NCI-H128 (cell line): ENCODE measurements at regions not wholly inside any gene's neighbourhood (a gene's known extent, or its start where the extent isn't known, plus 50 kb on each side); places are given as distances from the start of the nearest gene placed in this dataset.
"Not testable (repeated sequence)": the region's sequence is repeated elsewhere in the genome, so short reads cannot be mapped to it uniquely, and the experiment has no call there.

Experiments used
- DNase-seq: peaks from one replicate; lab custom pipeline; 2025; ENCODE audit not compliant: unreplicated experiment; lab: John Stamatoyannopoulos, UW

DNA sequence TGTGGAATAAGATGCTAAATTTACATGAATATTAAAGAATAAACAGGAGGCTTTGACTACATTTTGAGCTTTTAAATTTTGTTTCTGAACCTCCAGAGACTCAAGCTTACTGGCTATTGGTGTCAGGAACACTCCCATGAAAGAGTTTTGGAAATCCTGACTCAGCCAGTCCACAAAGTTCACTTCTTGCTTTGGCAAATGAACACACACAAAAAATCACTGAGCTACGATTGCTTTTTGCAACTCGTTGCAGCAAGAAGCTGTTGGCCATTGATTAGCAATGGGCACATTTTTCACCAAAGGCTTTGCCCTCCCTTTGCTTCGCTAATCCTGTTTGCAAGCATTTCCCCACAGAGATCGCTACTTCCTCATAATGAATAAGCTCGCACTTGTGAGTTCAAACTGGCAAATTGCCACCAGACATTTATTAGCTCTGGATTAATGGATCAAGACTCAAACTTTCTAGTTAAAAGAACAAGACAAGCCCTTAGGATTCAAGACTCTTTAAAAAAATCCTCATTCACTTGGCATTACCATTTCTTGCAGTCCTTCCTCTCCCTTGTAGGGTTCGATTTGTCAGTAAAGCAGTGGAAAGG, 343.2 kb upstream of the ONECUT1 start:
- no peak for DNase-seq

DNA sequence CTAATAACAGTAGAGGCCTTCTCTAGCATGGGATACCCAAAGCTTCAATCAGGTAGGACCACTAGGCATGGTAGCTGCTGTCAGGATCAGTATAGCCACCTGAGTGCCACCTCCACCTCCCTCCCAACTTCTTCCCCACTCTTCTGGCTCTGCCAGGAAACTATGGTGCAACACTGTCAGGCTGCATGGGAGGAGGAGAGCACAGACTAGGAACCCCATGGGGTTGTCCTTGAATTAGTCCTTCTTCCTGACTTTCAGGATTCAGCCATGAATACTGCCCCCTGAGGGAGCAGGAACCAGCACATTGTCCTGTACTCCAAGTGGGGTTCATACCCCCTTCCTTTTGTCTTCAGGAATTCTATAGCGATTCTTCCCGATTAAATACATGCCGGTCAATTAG, 340.8 kb upstream of the ONECUT1 start:
- no peak for DNase-seq

DNA sequence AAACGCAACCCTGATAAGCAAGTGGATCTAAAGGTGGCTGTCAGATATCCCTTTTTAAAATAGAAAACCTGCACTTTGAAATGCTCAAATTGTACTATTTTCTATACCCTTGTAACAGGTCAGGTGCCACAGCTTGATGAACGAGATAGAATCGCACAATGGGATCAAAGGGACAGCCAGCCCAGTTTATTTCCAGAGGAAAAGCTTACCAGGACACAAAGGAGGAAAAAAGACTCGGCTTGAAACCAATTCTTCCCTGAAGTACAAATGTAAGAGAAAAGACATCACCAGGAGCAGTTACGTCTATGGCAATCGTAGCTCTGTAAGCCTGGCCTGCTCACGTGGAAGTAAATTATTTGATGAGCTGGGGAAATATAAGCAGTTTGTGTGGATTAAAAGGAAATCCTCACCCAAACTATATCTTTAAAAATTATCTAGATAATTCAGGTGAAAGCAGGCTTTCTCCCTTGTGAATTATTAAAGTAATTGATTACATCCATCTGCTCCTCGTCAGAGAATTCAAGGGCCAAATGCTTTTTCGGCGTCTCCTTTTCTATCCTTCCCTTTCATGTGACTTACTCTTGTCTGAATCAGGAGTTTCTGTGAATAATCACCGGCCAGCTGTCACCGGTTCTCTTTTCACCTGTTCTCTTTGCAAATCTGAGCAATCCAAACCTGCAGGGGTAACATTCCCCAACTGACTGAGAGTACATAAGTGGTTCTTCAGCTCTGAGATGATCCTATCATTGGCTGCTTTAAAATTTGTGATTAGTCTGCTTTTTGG, 339.2 kb upstream of the ONECUT1 start:
- DNase-seq = no peak

DNA sequence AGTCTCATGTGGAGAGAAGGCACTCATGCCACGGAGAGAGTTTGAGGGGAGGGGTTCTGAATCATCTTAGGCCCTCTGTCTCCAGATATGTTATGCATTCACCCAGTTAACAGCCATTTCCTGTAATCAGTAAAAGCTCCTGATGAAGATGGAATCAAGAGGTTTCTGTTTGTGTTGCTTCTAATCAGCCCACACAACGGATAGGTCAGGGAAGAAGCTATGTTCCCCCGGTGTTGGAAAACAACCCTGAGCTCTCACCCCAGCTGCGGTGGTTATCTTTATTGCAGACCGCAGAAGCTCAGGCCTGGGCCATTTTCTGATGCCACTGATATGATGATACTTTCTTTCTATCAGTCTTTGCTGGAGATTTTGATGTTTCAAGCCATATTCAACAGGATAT, 338.5 kb upstream of the ONECUT1 start:
- no peak for DNase-seq

DNA sequence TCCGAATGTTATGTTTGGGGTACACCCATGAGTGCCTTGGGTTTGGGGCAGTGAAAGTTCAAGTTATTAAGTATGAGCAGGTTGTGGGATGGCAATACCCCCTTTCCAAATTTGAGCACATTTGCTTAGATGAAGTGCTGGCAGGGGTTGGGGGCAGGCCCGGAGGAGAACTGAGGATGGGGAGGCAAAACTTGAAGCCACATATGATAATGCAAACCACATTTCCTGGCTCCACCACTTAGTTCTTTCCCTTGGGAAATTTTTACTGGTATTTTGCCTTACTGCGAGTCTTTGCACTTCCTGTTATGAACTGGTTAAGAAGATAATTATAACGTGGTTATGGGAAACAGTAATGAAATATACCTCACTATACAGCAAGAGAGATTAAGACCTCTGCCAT, 336.0 kb upstream of the ONECUT1 start:
- DNase-seq = no peak

DNA sequence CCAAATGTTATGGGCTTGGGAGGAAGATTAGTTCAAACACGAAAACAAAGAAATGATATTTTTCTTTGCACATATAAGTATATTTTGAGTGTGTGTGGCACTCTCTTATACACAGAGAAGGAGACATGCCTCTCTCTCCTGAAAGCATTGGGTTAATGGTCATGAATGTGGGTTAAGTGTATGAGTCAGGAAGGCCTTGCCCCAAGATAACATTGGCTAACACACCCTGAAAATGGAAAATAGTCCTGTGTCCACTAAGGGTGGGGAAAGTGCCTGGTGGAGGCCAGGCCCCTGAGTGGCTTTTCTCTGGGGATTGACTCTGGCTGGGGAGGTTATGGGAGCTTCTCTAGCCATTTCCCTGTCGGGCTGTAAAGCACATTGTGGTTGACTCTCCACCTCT, 332.7 kb upstream of the ONECUT1 start:
- no peak for DNase-seq

DNA sequence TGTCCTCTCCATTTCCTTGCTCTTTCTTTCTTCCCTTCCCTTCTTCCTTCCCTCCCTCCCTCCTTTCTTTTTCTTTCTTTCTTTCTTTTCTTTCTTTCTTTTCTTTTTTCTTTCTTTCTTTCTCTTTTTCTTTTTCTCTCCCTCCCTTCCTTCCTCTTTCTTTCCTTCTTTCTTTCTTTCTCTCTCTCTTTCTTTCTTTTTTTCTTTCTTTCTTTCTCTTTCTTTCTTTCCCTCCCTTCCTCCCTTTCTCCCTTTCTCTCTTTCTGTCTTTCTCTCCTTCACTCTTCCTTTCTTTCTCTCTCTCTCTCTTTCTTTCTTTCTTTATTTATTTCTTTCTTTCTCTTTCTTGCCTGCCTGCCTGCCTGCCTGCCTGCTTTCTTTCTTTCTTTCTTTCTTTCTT, 326.8 kb upstream of the ONECUT1 start:
- DNase-seq = not testable (repeated sequence)

DNA sequence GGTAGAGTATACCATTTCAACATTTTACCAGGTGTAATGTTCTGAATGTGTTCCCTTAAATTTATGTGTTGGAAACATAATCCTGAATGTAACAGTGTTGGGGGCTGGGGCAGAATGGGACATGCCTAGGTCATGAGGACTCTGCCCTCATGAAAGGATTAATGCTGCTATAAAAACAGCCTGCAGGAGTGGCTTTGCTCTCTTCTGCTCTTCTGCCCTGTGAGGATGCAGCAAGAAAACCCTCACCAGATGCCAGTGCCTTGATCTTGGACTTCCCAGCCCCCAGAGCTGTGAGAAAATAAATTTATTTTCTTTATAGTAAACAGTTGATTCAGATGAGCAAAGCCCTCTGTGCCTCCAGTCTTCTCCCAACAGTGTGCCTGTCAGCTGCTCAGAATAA, 326.0 kb upstream of the ONECUT1 start:
- no peak for DNase-seq

DNA sequence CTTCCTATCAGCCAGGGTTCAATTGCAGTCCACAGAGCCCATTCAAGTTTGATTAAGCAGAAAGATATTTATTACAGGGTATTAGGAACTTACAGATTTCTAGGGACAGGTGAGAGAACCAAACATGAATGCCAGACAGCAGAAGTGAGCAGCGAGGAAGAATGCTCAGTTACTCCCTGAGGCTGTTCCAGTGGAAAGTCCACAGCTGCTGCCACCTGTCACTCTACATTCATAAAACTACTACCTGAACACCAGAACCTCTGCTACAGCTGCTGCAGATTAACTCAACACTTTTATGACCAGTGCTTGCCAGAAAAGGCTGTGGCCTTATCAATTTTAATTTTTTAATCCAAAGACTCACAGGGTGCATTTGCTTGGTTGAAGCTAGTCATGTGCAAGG, 325.4 kb upstream of the ONECUT1 start:
- DNase-seq = no peak

DNA sequence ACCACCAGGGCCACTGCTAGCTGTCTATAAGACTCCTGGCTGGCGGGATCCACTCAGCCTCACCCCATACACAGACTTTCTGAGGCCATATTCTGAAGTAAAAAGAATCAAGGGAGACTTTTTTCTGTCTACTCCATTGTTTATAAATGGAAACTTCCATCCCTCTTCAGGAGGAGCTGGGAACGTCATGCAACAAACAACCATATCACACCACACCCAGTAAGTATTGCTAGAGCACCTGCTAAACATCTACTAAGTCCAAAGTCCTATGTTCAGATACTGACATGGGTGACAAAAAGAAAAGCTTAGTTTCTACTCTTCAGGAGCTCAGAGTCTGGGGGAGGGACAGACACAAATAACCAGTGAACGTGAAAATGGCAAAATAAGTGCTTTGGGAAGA, 324.8 kb upstream of the ONECUT1 start:
- DNase-seq = no peak

DNA sequence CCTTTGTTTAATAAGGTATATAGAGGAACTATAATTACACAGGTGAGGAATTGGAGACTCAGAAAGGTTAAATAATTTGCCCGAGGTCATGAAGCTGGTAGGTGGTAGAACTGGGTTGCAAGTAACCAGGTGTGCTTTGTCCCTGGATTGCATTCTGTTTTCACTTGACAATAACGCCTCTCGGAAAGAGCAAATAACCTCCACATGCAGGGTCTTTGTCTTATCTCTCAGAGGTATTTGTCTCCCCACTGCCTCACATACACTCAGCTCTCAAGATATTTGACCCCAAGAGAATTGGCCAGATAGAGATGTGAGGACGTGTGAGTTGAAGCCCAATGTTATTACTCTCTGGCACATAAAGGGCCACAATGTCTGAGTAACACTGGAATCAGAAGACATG, 320.9 kb upstream of the ONECUT1 start:
- DNase-seq = no peak

DNA sequence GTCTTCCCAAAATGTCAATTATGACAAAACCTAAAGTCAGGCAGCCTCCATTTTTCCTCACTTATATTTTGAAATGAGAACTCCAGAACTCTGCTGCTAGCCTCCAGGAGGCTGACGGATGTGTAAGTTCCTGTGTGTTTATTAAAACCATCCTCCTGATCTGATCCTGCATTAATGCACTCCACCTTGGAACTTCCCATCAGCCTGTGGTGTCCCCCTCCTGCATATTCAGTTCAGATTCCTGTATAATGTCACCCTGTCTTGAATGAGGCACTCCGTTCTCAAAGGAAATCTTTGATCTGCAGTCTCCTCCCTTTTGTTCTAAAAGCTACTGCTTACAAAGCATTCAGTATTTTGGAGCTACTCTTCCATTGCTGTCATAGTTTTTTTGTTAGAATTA, 318.2 kb upstream of the ONECUT1 start:
- DNase-seq = no peak

DNA sequence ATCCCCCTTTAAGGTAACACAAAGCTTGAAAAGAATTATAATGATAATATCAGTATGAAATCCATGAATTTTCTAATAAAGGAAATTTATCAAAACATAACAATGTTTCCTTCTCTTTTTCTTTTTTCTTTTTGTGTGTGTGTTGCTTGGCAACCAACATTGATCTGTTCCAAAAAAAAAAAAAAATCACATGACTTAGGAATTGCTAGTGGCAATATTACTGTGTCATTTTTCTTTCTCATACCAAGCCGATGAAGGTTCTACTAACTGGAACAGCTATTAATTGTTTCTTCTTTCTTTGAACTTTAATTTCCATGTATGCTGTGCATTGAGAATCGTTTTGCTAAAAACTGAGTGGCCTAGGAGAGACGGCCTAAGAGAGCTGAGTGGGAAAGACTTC, 317.7 kb upstream of the ONECUT1 start:
- DNase-seq = no peak

DNA sequence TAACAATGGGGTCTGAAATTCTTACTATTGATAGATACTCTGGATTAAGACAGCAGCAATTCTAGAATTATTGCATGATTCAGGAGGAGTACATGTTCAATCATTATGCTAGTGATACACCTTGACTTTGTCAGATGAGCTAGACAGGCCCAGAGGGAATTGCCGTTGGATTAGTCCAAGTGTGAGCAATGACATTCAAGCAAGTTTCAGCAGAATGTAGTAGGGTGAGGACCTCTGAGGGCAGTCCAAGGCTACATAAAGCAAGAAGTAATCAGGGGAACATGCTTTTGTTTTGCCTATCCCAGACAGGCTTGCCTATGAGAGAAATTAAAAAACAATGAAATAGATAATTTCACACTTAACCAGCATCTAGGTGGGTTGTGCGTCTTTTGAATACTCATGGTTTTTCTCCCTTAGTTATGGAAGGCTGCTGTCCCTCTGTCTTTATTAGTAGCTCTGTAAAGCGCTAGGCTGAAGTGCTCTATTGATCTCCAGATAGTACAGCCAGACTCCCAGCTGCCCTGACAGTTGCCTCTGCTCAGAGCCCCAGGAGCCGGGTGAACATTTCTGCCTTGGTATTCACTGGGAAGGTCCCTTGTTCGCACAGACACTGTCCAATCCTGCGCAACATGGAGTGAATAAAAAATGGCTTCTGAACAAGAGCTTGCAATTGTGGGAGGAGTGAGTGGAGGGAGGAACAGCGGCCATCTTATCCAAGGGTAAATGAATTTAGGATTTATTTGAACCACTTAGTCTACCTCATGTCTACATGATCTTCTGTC, 316.6 kb upstream of the ONECUT1 start:
- no peak for DNase-seq

DNA sequence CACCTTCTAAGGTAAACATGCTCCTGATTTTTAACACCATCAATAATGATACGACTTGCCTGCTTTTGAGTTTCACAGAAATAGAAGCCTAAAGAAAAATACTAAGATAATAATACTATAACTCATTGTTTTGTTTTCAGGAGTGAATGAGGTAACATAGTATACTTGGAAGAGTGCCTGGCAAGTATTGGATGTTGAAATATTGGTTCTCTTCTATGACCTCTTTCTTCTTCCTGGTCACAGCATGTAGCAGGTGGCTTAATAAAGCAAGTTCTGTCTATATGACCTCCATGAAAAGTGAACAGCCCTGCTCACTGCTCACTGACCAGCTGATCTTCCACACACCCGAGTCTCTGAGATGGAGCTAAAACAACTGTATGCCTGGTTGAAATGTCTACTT, 312.3 kb upstream of the ONECUT1 start:
- DNase-seq = no peak

DNA sequence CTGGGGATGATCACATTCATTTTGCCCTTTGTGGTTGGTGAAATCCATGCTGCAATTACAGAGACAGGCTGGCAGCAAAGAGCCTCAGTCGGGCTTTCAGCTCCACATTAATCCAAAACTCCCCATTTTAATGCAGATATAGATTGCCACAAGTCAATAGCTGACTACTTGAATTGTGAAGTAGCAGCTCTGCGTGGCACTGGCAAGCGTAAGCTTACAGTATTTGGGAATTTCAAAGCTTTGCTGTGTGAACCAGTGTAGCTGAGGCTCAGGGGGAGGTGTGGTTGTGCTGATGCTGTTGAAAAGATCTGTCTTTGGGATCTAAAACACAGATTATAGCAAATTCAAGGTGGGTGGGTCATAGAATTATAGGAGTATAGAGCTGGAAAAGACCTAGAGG, 290.3 kb upstream of the ONECUT1 start:
- no peak for DNase-seq

DNA sequence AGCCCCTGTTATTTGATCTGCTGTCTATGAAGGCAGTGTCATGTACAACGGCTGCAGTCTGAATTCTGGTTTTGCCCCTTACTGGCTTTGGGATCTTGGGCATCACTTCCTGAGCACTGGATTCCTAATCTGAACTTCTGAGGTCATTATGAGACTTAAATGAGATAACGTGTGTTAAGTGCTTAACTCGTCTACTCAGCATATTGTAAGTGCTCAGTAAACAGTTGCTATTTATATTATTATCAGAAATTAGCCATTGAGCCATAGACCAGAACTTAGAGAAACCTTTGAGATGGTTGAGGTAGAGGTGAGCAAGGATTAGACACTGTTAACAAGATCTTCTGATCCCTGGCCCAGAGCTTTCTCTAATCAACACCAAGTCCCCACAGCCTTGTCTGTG, 284.1 kb upstream of the ONECUT1 start:
- no peak for DNase-seq

DNA sequence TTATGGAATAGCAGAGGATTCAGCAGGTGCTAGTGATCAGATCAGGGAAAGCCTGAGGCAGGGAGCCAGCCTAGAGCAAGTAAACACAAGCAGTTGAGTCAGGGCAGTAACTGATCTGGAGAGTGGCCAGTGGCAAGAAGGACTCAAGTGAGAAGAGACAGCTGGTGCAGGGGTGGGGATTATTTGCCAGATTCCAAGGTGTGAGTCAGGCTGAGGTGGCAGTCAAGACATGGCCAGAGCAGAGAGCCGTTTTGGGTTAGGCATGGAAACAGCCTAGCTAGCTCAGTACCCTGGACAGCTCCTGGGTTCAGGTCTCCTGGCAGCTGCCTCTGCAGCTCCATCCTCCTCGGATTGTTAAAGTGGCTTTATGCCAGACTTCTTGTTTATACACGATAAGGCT, 281.9 kb upstream of the ONECUT1 start:
- no peak for DNase-seq

DNA sequence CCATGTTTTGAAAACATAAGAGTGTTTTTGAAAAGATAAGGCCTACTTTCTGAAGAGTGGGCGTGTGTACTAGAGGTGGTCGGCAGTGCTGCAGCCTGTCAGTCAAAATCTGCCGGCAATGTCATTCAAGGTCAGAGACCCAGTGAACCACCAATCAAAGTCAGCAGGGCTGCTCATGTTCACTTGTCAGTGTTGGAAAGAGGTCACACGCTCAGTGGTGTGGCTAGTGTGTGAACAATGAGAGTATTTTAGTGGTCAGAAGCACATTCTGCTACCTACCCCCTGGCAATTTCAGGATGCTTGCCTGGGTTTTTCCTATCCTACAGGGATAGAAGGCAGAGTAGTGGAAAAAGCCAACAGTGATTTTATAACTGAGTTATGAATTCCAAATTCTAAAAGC, 278.5 kb upstream of the ONECUT1 start:
- no peak for DNase-seq

DNA sequence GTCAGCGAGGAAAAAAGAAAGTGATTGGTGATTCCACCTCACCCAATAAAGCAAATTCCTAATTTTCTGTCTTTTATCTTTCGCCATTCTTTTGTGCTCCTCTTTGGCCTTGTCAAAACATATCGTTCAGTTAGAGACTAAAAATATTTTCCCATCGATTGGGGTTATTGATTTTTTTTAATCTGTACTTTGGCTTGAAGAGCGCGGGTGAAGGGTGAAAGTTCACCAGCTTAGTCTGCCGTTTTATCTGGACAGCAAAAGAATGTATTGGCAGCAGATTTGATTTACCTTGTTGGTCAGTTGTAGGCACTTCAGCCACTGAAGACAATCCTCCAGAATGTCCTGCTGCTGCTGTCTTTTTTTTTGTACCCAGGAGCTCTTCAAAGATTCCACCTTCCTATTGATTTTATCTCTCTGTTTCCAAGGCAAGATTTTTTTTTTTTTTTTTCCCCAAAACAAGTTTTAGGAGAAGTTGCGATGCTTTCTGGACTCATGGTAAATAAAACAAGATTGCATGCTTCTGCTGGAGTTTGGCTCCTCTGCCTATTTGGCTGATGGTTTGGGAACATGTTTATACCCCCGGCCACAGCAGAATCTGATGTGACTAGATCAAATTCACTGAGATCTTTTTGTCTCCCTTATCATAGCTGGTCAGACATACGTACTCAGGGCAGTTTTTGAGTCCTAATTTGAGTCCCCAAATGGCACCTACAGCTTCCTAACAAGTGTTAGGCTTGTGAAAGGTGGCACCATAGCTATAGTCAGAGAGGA, 269.3 kb upstream of the ONECUT1 start:
- no peak for DNase-seq

DNA sequence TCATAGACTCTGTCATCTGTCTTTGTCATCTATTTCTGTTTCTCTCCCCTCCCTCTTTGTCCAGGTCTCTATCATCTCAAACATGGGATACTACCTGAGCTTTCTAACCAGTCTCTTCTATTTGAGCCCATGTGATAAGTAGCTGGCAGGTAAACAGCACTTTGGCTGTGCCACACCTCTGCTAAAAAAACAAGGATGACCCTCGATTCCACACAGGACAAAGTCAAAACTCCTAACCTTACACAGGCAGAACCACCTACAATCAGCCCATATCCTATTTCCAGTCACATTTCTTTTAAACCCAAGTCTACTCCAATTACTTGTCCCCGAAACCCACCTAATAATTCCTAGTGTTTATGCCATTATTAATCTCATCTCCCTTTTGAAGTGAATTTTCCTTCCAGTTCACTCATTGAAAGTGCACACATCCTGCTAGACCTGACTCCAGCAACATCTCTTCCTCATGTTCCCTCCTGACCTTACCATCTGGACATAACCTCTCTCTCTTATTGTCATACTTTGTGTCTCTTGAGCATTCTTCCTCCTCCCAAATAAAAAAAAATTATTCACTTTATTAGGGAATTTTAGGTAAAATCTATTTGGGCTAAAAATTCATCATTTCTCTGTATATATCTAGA, 256.1 kb upstream of the ONECUT1 start:
- no peak for DNase-seq
